GM18499 (cell line): ENCODE measurements at regions not wholly inside any gene's neighbourhood (a gene's known extent, or its start where the extent isn't known, plus 50 kb on each side); places are given as distances from the start of the nearest gene placed in this dataset.
A peak's percentile ranks its signal among the peaks of the same experiment; 100 is the strongest.

Experiments used
- ATAC-seq: cut with Tn5 transposase; IDR thresholded peaks from one replicate; pipeline ENCODE4 v1.9.1; 2021; ENCODE audit warnings: moderate number of reproducible peaks; ENCODE audit not compliant: insufficient read depth, unreplicated experiment

- ATAC-seq: no peak
These were observed 217.3 kb upstream of the EEA1 start for GRCh38 chr12:93146263-93146939.

DNA sequence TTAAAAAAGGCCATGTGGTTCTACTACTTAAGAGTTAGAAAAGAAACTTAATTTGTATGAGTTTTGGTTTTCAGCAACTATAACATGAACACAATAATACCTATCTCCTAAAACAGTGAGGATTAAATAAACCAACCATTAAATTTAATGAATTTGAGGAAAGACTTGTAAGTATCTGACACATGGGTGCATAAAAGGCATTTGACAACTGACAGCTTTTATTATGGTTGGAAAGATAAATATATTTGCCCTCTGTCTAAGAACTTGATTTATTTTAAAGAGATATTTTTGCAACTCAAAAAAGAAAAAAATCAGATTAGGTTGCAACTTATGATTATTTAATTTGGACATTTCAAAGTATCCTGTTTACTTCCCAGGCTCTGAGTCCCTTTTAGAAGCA, 217.9 kb upstream of the EEA1 start:
- ATAC-seq: no peak

DNA sequence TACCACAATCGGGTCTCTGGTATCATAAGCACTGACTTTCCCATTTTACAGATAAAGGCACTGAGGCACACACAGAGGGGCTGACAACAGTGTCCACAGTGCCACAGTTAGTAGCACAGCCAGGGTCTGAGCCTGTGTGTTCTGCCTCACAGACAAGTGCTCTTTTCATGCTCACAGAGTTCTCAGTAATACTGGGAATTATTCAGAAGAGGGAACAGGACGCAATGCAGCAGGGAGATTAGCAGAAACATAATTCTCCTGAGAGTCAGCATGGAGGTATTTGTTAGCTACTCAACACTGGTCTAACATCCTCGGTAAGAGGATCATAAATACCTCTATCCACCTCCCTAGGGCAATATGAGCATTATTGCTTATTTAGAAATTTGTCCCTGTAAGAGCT, 219.3 kb upstream of the EEA1 start:
- ATAC-seq: no peak

- ATAC-seq: no peak
These were observed 220.1 kb upstream of the EEA1 start for GRCh38 chr12:93149229-93149628.

DNA sequence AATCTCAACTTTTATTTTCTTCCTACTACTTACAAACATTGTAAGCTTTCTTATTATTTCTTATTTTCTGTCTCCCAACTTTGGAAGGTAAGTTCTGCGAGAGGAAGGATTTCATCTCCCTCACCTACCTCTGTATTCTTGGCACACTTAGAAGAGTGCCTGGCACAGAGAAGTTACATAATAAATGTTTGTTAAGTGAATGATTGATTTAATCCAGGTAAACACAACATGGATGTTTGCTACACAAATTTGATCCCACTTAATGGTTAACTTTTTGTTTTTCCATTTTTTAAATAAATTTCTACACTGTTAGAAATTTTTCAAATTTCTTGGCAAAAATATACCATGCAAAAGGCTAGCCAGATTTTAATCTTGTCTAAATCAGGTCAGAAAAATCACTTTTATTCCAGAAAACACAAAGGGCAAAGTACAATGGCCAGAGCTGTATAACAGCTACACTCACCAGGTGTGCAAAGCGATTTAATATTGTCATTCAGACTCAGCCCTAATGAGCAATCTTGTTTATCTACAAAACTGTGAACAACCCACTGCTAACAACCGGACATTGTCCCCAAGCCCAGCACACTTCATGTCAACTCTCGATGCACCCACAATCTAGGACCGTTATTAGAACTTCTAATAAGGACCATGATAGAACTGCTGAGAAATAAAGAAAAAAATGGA, 222.1 kb upstream of the EEA1 start:
- no peak for ATAC-seq

- ATAC-seq: no peak
These were observed 223.5 kb upstream of the EEA1 start for GRCh38 chr12:93152617-93153016.

- ATAC-seq: no peak
These were observed 224.2 kb upstream of the EEA1 start for GRCh38 chr12:93153321-93153720.

GRCh38 chr12:93154096-93154728, 223.5 kb upstream of the NUDT4 start:
- no peak for ATAC-seq

DNA sequence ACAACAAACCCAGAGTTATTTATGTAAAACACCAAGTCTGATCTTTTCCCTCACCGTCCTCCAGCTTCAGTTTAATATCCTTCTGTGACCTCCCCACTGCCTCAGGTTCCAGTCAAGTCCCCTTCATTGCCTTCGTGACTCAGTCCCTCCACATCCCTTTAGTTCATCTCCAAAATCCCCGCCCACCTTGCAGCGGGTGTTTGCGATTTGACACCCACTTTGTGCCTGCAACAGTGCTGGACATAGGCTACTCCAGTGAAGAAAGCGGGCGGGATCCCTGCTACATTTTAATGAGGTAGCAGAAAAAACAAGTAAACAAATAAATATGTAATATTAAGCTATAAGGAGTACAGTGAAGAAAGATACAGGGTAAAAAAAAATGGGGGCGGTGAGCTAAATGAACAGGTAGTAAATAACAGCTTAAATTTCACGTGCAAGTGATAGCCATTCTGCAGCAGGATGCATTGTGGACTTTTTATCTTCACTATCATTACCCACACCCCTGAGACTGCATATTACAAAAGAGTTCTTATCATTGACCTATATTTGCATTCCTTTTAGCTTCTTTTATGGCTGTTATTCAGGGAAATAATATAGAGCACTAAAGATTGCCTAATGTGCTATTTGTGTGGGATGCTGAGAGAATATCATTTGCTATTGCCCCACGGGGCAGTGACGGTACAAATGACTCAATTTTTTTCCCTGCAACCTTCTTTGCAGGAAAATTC, 222.8 kb upstream of the NUDT4 start:
- ATAC-seq: no peak

- ATAC-seq: no peak
These were observed 221.5 kb upstream of the NUDT4 start for GRCh38 chr12:93156086-93156716.

DNA sequence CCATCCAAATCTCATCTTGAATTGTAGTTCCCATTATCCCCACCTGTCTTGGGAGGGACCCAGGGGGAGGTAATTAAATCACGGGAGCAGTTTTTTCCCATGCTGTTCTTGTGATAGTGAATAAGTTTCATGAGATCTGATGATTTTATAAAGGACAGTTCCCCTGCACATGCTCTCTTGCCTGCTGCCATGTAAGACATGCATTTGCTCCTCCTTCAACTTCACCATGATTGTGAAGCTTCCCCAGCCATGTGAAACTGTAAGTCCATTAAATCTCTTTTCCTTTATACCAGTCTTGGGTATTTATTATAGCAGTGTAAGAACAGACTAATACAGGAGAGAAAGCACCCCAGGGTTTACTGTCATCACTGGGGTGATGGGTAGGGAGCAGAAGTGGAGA, 220.4 kb upstream of the NUDT4 start:
- ATAC-seq: no peak

GRCh38 chr12:93158065-93158843, 219.5 kb upstream of the NUDT4 start:
- ATAC-seq: no peak

- ATAC-seq: no peak
These were observed 214.3 kb upstream of the NUDT4 start for GRCh38 chr12:93163260-93164036.

DNA sequence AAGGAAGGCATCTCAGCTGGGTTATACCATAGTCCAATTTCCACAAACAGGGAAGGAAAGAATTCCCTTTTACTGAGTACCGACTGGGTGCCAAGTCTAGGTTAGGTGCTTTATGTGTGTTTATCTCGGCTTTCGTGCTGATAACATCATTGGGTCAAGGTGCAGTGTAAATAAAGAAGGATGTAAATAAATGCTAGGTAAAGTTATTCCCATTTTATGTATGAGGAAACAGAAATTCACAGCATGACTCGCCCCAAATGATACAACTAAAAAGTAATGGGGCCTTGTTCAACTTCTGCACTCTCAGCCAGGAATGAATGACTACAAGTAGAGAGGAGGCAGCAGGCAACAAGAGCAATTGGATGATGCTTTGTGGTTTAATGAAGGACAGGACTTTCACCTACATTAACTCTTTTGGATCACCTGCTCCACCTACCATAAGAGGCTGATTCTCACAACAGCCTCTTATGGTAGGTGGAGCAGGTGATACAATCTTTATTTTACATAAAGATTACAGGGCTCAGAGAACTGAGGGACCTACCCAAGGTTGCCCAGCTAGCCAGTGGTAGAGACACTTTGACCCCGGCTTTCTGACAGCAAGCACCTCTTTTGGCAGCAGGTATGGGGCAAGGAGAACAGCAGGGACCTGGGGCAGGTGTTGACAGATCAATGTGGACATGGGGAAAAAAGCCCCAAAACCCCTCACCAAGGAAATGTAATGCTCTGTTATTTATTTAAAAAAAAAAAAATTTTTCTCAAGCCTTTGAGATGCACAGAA, 213.4 kb upstream of the NUDT4 start:
- ATAC-seq: no peak

DNA sequence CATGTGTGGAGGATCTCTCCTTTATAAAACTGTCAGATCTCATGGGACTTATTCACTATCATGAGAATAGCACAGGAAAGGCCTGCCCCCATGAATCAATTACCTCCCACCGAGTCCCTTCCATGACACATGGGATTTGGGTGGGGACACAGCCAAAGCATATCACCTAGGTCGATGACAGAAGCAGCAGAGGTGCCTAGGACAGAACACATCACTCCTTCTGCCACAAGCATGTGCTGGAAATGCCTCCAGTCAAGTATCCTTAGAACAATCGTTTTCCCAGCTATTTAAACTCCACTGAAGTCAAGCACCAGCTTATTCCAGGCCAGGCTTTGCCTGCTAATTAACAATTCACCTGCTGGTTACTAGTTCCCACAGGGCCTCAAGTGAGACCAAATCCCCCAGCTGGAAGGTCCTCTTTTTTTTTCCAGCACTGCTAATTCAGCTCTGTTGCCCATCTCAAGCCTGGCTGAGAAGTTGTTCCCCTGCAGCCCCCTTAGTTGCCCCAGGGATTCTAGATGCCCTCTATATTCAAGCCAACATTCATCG, 212.3 kb upstream of the NUDT4 start:
- no peak for ATAC-seq

GRCh38 chr12:93166541-93167307, 211.0 kb upstream of the NUDT4 start:
- ATAC-seq: peak; percentile 80

DNA sequence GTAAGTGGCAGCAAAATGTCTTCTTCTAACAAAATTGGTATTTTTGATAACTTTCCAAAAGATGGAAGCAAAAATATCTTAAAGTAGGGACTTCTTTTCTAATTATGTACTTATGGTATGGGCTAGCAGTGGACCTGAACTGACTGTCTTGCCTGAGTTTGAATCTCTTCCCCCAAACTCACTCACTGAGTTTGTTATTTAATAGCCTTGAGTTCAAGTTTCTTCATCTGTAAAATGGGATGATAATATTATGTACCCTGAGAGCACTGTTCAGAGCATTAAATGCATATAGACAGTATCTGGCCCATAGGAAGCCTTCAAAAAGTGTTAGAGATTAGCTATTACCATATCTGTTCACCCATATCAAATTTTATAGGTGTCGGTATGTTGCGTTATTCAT, 210.4 kb upstream of the NUDT4 start:
- no peak for ATAC-seq
